Right forelimb (tissue), 1 donor: ENCODE measurements at regions not wholly inside any gene's neighbourhood (a gene's known extent, or its start where the extent isn't known, plus 50 kb on each side); places are given as distances from the start of the nearest gene placed in this dataset.

Experiments used
- DNase-seq: peaks from one replicate; pipeline ENCODE4 v3.0.0-alpha.2; 2018

GRCh38 chr9:14031810-14032209 is 282.1 kb downstream of the NFIB start:
- DNase-seq, result no peak

GRCh38 chr9:14031060-14031414 is 282.9 kb downstream of the NFIB start:
- peak; percentile 76 for DNase-seq

GRCh38 chr9:14030375-14031059 is 283.4 kb downstream of the NFIB start:
- DNase-seq, result peak; percentile 74

- DNase-seq, result no peak
Observed at GRCh38 chr9:14029806-14030374, 284.1 kb downstream of the NFIB start.

- DNase-seq, result no peak
Observed at GRCh38 chr9:14027116-14027800, 286.7 kb downstream of the NFIB start.

- DNase-seq, result no peak
Observed at GRCh38 chr9:14025741-14026140, 288.2 kb downstream of the NFIB start.

- DNase-seq, result no peak
Observed at GRCh38 chr9:14023285-14023684, 290.7 kb downstream of the NFIB start.

- DNase-seq, result no peak
Observed at GRCh38 chr9:14021871-14022525, 291.9 kb downstream of the NFIB start.

DNA sequence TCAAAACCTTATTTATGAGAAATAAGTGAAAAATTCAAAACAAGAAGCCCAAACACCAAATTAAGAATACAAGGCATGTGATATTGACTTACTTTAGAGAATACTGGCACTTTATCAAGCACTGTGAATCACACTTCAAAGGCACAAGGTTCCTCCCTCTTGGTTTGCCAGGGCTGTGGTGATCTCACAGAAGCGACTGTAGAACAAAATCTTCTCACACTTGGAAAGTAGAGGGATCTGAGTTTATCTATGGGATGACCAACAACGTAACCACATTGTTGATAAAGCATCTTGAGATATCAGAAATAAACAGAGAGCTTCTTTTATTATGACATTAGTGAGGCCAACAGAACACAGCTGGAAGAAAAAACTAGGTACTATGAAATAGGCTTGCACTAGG is 295.9 kb downstream of the NFIB start:
- DNase-seq, result no peak

GRCh38 chr9:14014744-14015143 is 299.2 kb downstream of the NFIB start:
- DNase-seq, result no peak

- DNase-seq, result no peak
Observed at GRCh38 chr9:14014218-14014617, 299.7 kb downstream of the NFIB start.

GRCh38 chr9:14011799-14012560 is 302.0 kb downstream of the NFIB start:
- no peak for DNase-seq

- no peak for DNase-seq
Observed at GRCh38 chr9:14007190-14007769, 306.7 kb downstream of the NFIB start.

- DNase-seq, result no peak
Observed at GRCh38 chr9:14006386-14007187, 307.4 kb downstream of the NFIB start.

GRCh38 chr9:14004110-14004509 is 309.8 kb downstream of the NFIB start:
- DNase-seq, result no peak

GRCh38 chr9:13994240-13994639 is 319.7 kb downstream of the NFIB start:
- no peak for DNase-seq

DNA sequence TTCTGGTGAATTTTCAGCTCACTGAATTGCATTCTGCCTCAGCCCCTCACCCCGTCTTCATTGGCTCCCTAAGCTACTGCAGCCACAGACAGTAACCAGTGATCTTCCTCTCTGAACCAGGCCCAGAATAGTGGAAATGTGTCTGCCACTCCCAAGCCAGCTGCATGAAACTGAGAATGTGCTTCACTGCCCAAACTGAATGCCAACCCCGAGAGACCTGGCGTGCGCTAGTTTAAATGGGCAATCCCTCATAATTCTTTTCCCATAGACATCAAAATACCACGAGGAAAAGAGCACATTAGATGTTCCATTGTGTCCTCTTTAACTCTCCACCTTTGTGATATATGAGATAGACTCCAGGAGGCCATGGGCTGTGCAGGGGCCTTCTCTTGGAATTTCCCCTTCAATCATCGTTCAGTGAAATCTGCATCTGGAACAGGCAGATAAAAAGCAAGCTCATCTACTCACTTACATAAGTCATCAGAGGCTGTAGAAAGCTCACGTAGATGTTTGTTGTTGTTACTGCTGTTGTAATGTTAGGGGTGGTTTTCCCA is 320.2 kb downstream of the NFIB start:
- DNase-seq, result no peak

- DNase-seq, result no peak
Observed at GRCh38 chr9:13992138-13993088, 321.5 kb downstream of the NFIB start.

- DNase-seq, result no peak
Observed at GRCh38 chr9:13991395-13991794, 322.5 kb downstream of the NFIB start.

DNA sequence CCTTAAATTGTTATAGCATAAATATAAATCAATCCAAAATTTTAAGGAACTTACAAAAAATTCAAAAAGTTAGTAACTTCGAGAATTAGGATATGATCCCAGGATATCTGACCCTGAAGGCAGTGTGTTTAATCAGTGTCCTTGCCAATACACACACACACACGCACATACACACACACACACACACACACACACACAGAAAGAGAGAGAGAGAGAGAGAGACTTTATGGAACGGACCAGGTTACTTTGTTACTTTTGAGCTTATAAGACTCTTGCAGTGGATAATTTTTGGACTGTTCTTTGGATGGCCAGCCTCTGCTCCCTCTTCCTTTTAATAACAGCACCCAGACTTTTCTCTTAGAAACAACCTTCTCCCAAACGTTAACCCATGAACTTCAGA is 322.9 kb downstream of the NFIB start:
- DNase-seq, result no peak
